GM18870 (cell line): ENCODE measurements at regions not wholly inside any gene's neighbourhood (a gene's known extent, or its start where the extent isn't known, plus 50 kb on each side); places are given as distances from the start of the nearest gene placed in this dataset.

ENCODE experiments used
- ATAC-seq: cut with Tn5 transposase; IDR thresholded peaks from one replicate; pipeline ENCODE4 v1.9.1; 2021; ENCODE audit warnings: moderate library complexity; ENCODE audit not compliant: unreplicated experiment

- no peak for ATAC-seq
These were observed 297.7 kb upstream of the SHH start for GRCh38 chr7:156109988-156110387.

- ATAC-seq: no peak
These were observed 296.8 kb upstream of the SHH start for GRCh38 chr7:156109076-156109475.

- no peak for ATAC-seq
These were observed 295.7 kb upstream of the SHH start for GRCh38 chr7:156107957-156108356.

GRCh38 chr7:156106107-156106426, 293.8 kb upstream of the SHH start:
- no peak for ATAC-seq

- no peak for ATAC-seq
These were observed 293.3 kb upstream of the SHH start for GRCh38 chr7:156105337-156106106.

GRCh38 chr7:156104501-156105336, 292.5 kb upstream of the SHH start:
- no peak for ATAC-seq

GRCh38 chr7:156102267-156102666, 290.0 kb upstream of the SHH start:
- no peak for ATAC-seq

- ATAC-seq: no peak
These were observed 289.1 kb upstream of the SHH start for GRCh38 chr7:156101355-156101754.

GRCh38 chr7:156100086-156100485, 287.8 kb upstream of the SHH start:
- ATAC-seq: no peak

GRCh38 chr7:156099085-156099484, 286.8 kb upstream of the SHH start:
- ATAC-seq: no peak

GRCh38 chr7:156096771-156097538, 284.7 kb upstream of the SHH start:
- no peak for ATAC-seq

GRCh38 chr7:156095908-156096539, 283.8 kb upstream of the SHH start:
- no peak for ATAC-seq

- no peak for ATAC-seq
These were observed 282.3 kb upstream of the SHH start for GRCh38 chr7:156094350-156095146.

GRCh38 chr7:156092307-156092706, 280.0 kb upstream of the SHH start:
- no peak for ATAC-seq

- no peak for ATAC-seq
These were observed 279.3 kb upstream of the SHH start for GRCh38 chr7:156091519-156092080.

- no peak for ATAC-seq
These were observed 278.7 kb upstream of the SHH start for GRCh38 chr7:156090988-156091387.

- no peak for ATAC-seq
These were observed 277.0 kb upstream of the SHH start for GRCh38 chr7:156089222-156089621.

GRCh38 chr7:156088115-156088514, 275.9 kb upstream of the SHH start:
- ATAC-seq: no peak

GRCh38 chr7:156082048-156083040, 270.1 kb upstream of the SHH start:
- ATAC-seq: no peak
